Posterior vena cava (tissue), 2 donors: ENCODE measurements at regions not wholly inside any gene's neighbourhood (a gene's known extent, or its start where the extent isn't known, plus 50 kb on each side); places are given as distances from the start of the nearest gene placed in this dataset.
"Not testable (repeated sequence)": the region's sequence is repeated elsewhere in the genome, so short reads cannot be mapped to it uniquely, and the experiment has no call there.

ENCODE experiments used
- DNase-seq: peaks from one replicate; pipeline ENCODE4 v3.0.0-alpha.2; 2020; ENCODE audit warnings: low spot score
- intact Hi-C, 2 donors: fragments of 100-400 bp; cut with DNase I; formaldehyde crosslinking; loops; one replicate each; pipeline versions ENCODE4 v1.14.1 to v1.14.2; 2022 to 2023
- donor health status: DM: yes; HTN: yes; CAD: no.
- donor health status: DM: yes; HTN: yes; CAD: no.

DNA sequence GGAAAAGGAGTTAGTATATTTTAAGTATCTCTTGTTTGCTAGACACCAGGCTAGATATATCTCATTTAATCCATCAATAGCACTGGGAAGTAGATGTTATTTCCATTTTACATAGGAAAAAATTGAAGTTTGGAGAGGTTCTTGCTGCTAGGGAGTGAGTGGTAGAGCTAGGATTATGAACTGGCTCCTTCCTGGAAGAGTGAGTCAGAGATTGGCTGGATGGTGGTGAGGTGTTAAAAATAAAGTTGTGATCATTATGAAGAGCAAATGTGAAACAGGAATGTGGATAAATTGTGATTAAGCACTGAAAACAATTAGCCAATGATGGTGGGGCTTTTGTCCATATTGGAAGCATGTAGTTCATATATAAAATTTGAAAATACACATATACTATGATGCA is 234.2 kb downstream of the WNT5A start:
- DNase-seq = no peak

GRCh38 chr3:55249156-55249555 is 237.9 kb downstream of the WNT5A start:
- intact Hi-C loops, DNase-seq: not testable (repeated sequence)

More for the DNA sequence above, 234.2 kb downstream of the WNT5A start:
- intact Hi-C loops = no loop called here

- intact Hi-C loops = no loop called here
- DNase-seq = no peak
These were observed 239.4 kb downstream of the WNT5A start for GRCh38 chr3:55247666-55248065.

DNA sequence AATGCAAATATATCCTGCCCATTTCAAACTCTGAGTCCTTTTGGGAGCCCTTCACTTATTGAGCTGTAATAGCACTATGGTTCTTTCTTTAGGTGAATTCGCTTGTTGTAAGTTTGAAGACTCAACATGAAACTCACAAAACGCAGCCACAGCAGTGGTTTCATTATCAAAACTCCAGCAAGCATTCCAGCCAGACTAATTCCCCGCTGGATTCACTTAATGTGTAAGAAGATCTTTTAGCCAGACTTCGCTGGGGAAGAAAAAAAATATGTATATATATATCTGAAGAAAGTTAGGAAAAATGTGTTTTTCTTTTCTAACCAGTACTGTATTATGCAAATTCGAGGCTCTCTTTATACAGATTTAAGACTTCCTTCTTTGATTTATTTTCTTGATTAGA is 241.1 kb downstream of the WNT5A start:
- no peak for DNase-seq
- intact Hi-C loops = no loop called here

- no peak for DNase-seq
- intact Hi-C loops = no loop called here
These were observed 241.8 kb downstream of the WNT5A start for GRCh38 chr3:55245351-55245750.

DNA sequence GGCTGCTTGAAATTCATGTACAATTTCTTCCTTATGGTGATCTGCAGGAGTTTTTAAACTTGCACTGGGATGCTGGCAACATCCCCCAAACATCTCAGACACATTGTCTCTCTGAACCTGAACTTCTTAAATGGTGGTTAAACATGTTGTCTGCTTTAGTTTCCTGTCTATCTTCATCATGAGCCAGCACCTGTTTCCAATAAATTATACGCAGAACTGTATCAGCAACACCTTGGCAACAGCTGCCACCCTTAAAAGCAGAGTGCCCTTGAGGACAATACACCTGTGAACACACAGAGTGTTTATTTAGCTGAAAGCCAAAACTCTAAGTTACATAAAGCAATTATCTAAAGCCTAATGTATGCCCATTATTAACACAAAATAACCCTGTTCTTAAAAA is 242.9 kb downstream of the WNT5A start:
- no peak for DNase-seq

GRCh38 chr3:55243678-55244077 is 243.4 kb downstream of the WNT5A start:
- no peak for DNase-seq
- intact Hi-C loops = no loop called here

More for the DNA sequence above, 242.9 kb downstream of the WNT5A start:
- intact Hi-C loops = no loop called here

DNA sequence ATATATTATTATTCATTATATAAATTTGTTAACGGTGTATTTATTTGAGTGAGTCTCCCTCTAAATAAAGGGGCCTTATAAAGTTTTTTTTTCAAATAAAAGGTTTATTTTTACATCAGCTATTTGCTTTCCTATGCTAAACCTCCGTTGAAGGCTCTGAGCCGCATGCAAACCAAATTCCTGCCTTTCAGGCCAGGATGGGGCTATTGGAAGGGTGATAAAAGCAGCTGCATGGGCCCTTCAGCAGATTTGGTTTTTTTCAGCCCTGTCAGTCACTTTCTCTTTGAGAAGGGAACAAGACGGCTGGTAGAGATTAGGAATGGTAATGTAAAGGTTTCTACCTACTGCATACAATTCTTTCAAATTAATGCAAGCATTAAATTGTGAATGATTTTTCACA is 244.2 kb downstream of the WNT5A start:
- DNase-seq = no peak
- intact Hi-C loops = no loop called here

GRCh38 chr3:55241098-55241497 is 246.0 kb downstream of the WNT5A start:
- DNase-seq = no peak
- intact Hi-C loops = no loop called here

- intact Hi-C loops = no loop called here
- no peak for DNase-seq
These were observed 251.7 kb downstream of the WNT5A start for GRCh38 chr3:55235416-55235815.

DNA sequence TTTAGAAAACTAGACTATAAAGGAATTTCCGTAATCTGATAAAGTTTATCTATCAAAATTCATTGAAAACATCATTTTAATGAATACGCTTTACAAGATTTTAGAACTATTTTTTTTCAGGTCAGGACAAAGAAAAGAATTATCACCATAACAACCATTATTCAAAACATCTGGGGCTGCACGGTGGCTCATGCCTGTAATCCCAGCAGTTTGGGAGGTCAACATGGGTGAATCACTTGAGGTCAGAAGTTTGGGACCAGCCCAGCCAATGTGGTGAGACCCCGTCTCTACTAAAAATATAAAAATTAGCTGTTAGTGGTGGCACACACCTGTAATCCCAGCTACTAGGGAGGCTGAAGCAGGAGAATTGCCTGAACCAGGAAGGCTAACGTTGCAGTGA is 260.4 kb downstream of the WNT5A start:
- DNase-seq = no peak
- intact Hi-C loops = no loop called here

GRCh38 chr3:55218577-55218976 is 268.5 kb downstream of the WNT5A start:
- intact Hi-C loops = no loop called here
- no peak for DNase-seq

GRCh38 chr3:55207744-55208143 is 279.4 kb downstream of the WNT5A start:
- intact Hi-C loops = no loop called here
- no peak for DNase-seq

DNA sequence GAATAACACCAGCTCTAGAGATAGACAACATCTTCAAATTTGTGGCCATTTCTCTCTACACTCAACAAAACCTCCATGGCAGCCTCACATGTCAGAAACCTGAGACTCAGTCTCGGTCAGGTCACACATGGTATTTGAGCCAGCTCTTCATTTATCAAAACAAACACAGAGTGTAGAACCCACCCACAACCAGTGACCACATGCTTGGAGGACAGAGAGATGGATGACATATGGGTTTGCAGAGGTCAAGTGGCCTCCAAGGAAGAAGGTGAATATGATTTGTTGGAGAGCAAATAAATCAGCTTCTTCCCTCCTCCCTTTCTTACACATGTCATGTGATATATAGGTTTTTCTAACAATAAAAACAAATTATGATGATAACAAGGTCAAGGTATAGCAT is 278.1 kb upstream of the LRTM1 start:
- intact Hi-C loops = no loop called here

GRCh38 chr3:55204417-55204816 is 276.6 kb upstream of the LRTM1 start:
- no peak for DNase-seq
- intact Hi-C loops = no loop called here

More for the DNA sequence above, 278.1 kb upstream of the LRTM1 start:
- no peak for DNase-seq

- intact Hi-C loops = no loop called here
- no peak for DNase-seq
These were observed 275.7 kb upstream of the LRTM1 start for GRCh38 chr3:55203546-55203945.

DNA sequence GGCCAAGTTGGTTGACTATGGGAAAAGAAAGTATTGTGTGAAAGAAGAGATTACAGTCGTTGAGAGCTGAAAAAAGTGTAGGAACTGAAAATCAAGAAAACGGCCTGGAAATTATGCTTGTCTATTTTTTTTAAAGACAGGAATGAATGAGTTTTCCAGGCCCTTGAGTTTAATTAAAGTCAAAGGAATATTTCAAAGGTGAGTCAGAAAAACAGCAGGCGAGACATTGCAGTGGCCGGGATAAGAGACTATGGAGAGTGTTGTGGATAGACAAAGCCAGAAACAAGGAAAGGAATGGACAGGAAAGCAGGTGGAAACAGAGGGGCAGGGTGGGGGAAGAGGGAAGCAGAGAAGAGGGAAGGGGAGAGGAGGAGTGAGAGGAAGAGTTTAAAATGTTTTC is 275.1 kb upstream of the LRTM1 start:
- no peak for DNase-seq
- intact Hi-C loops = no loop called here

DNA sequence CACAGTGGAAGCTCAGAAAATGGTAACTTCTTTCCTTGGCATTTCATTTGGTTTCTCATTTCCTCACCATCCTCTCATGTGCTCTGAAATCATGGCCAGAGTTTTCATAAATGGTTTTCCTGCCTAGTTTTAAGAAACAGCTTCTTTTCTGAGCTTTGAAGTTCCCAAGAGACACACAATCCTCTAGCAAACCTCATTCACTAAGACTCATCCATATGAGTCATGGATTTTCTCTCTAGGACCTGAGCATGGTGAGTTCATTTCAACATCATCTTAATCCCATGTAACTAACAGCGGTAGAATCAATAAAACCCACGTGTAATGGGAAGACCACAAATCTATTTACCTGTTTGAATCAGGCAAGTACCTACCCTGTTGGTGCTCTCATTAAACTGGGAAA is 274.5 kb upstream of the LRTM1 start:
- no peak for DNase-seq
- intact Hi-C loops = no loop called here

DNA sequence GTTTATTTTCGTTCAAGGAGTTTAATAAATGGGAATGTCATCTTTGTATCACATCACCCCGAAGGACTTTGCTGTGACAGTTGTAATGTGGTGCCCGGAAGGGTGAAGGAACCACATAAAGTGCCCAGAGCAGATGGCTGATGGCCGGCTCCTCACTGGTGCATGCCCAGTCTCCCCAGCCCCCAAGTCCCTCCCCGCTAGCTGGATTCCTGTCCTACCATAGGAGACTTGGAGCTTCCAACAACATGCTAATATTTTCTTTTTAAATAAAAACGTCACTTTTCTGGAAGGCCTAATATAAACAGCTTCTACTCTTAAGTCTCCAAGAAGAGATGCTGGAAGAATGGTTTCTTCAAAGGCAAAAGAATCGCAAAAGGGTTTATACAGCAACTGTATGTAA is 273.9 kb upstream of the LRTM1 start:
- intact Hi-C loops = no loop called here
- no peak for DNase-seq

DNA sequence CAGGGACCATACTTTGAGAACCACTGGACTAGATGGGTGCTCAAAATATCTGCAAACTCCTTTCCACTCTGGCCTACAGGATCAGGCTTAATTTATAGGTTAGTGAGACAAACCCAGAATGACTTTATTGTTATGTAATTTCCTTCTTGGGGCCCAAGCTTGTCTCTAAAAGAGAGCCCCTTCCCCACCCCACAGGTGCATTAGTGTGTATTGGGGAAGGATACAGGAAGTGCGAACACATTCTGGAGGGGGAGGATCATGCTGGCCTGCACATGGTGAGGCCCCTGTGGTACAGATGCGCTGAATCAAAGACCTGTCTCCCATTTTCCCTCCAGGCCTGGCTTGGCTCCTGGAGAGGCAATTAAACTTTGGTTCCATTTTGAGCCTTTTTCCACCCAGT is 273.0 kb upstream of the LRTM1 start:
- DNase-seq = no peak
- intact Hi-C loops = no loop called here

DNA sequence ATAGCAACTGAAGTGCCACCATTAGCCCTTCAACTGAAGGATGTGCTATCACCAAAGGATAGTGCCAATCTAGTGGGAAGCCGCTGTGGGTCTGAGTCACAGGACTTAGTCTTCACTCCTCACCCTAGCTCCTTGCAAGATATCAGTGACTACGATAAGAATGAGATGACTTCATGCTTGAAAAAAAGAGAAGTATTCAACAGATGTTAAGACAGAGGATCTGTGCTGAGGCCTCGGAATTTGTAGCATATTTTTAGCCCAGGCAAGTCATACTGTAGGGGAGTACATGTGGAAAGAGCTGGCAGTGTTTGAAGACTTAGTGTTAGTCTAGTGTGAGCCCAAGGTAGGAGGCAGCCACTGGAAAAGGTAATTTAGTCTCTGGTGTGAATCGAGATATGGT is 270.7 kb upstream of the LRTM1 start:
- intact Hi-C loops = no loop called here

DNA sequence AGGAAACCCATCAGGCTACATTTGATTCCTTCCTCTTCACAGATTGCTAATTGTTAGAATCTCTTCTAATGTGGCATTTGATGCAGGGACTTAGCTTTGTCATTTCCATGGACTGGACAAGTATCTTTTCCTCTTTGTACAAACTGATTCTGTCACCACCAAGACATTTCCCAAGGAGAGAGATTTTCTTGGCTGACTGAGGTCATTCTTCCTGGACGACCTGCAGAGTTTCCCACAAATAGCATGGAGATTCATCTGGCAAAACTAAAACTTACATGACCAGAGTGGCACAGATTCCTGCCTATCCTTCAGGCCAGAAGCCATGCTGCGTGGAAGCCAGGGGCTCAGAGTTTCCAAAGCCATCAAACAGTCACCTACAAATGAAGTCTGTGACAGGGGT is 269.2 kb upstream of the LRTM1 start:
- intact Hi-C loops = no loop called here
- DNase-seq = no peak

More for the DNA sequence above, 270.7 kb upstream of the LRTM1 start:
- no peak for DNase-seq
